CD4-positive, alpha-beta T cell treated with Interleukin-10 for 1 hour (primary cell): ENCODE measurements at regions not wholly inside any gene's neighbourhood (a gene's known extent, or its start where the extent isn't known, plus 50 kb on each side); places are given as distances from the start of the nearest gene placed in this dataset.
A peak's percentile ranks its signal among the peaks of the same experiment; 100 is the strongest.

Source experiments
- DNase-seq: peaks from one replicate; pipeline ENCODE4 v3.0.0-alpha.2; 2020

- no peak for DNase-seq
These were observed 76.8 kb upstream of the EPC2 start for GRCh38 chr2:148567716-148568115.

- DNase-seq, result peak; percentile 19
These were observed 76.0 kb upstream of the EPC2 start for GRCh38 chr2:148568597-148568996.

- no peak for DNase-seq
These were observed 75.3 kb upstream of the EPC2 start for GRCh38 chr2:148569221-148569620.

- no peak for DNase-seq
These were observed 73.6 kb upstream of the EPC2 start for GRCh38 chr2:148570989-148571388.

- no peak for DNase-seq
These were observed 66.6 kb upstream of the EPC2 start for GRCh38 chr2:148577845-148578492.

GRCh38 chr2:148578493-148578884, 66.1 kb upstream of the EPC2 start:
- DNase-seq, result no peak

GRCh38 chr2:148582679-148583511, 61.7 kb upstream of the EPC2 start:
- DNase-seq, result no peak

GRCh38 chr2:148585696-148586095, 58.9 kb upstream of the EPC2 start:
- no peak for DNase-seq

GRCh38 chr2:148586522-148587128, 57.9 kb upstream of the EPC2 start:
- no peak for DNase-seq

- no peak for DNase-seq
These were observed 53.9 kb upstream of the EPC2 start for GRCh38 chr2:148590612-148591011.

GRCh38 chr2:148592791-148593190, 51.8 kb upstream of the EPC2 start:
- no peak for DNase-seq

- DNase-seq, result no peak
These were observed 51.1 kb upstream of the EPC2 start for GRCh38 chr2:148593421-148593820.

GRCh38 chr2:148594216-148594615, 50.3 kb upstream of the EPC2 start:
- DNase-seq, result no peak
